Neuronal stem cell (in vitro differentiated cells): ENCODE measurements at regions not wholly inside any gene's neighbourhood (a gene's known extent, or its start where the extent isn't known, plus 50 kb on each side); places are given as distances from the start of the nearest gene placed in this dataset.

ENCODE experiments used
- DNase-seq: peaks from one replicate; pipeline ENCODE4 v3.0.0-alpha.2; 2013; ENCODE audit warnings: low spot score
- H2AFZ ChIP-seq: one replicate; pipeline ENCODE4 v1.6.1; 2013; ENCODE audit warnings: mild to moderate bottlenecking, low read length, inconsistent platforms
- H2AK5ac ChIP-seq: 2 replicates; pipeline ENCODE4 v1.6.1; 2013; ENCODE audit warnings: low read depth, mild to moderate bottlenecking, inconsistent platforms, low read length, moderate library complexity, mixed read lengths
- H2BK120ac ChIP-seq: 2 replicates; pipeline ENCODE4 v1.6.1; 2013; ENCODE audit warnings: low read depth, mild to moderate bottlenecking, inconsistent platforms, low read length, moderate library complexity, mixed read lengths
- H2BK12ac ChIP-seq: one replicate; pipeline ENCODE4 v1.6.1; 2013; ENCODE audit warnings: low read length, inconsistent platforms
- H2BK15ac ChIP-seq: 2 replicates; pipeline ENCODE4 v1.6.1; 2013; ENCODE audit warnings: mild to moderate bottlenecking, low read length, inconsistent platforms, mixed read lengths
- H2BK5ac ChIP-seq: one replicate; pipeline ENCODE4 v1.6.1; 2013; ENCODE audit warnings: inconsistent platforms, mild to moderate bottlenecking, low read length, moderate library complexity
- H3K14ac ChIP-seq: one replicate; pipeline ENCODE4 v1.6.1; 2013; ENCODE audit warnings: low read length, inconsistent platforms
- H3K18ac ChIP-seq: 2 replicates; pipeline ENCODE4 v1.6.1; 2013; ENCODE audit warnings: low read length, inconsistent platforms
- H3K23ac ChIP-seq: 2 replicates; pipeline ENCODE4 v1.6.1; 2013; ENCODE audit warnings: low read depth, mild to moderate bottlenecking, mixed read lengths, low read length, inconsistent platforms; ENCODE audit not compliant: poor library complexity
- H3K27ac ChIP-seq: replicated peaks from 3 replicates; pipeline ENCODE4 v1.5.1; 2013; ENCODE audit warnings: low read length, inconsistent platforms
- H3K27me3 ChIP-seq, 3 experiments: 2 replicates each; pipeline ENCODE4 v1.6.1; 2013; ENCODE audit warnings: low read length in 3 of 3, mild to moderate bottlenecking in 2 of 3, inconsistent platforms in 1 of 3, low read depth in 1 of 3, mixed read lengths in 1 of 3, moderate library complexity in 1 of 3; ENCODE audit not compliant: control insufficient read depth in 3 of 3, insufficient read depth in 3 of 3
- H3K36me3 ChIP-seq, 2 donors: replicated peaks in 1 of 2; 2 replicates each; pipeline ENCODE4 v1.6.1; 2013; ENCODE audit warnings: low read length in 2 of 2; ENCODE audit not compliant: control insufficient read depth in 2 of 2, insufficient read depth in 2 of 2
- H3K4ac ChIP-seq: 2 replicates; pipeline ENCODE4 v1.6.1; 2013; ENCODE audit warnings: inconsistent platforms, mild to moderate bottlenecking, low read length, moderate library complexity
- H3K4me1 ChIP-seq, 2 donors: 1 replicate in 1 of 2; 2 replicates in 1 of 2; pipeline ENCODE4 v1.6.1; 2013; ENCODE audit warnings: low read length in 2 of 2, low read depth in 1 of 2; ENCODE audit not compliant: control insufficient read depth in 2 of 2, insufficient read depth in 1 of 2
- H3K4me2 ChIP-seq: one replicate; pipeline ENCODE4 v1.6.1; 2013; ENCODE audit warnings: mild to moderate bottlenecking, low read length, inconsistent platforms; ENCODE audit not compliant: insufficient read depth, poor library complexity, severe bottlenecking
- H3K4me3 ChIP-seq, 2 donors: 2 replicates each; pipeline ENCODE4 v1.5.1; 2013; ENCODE audit warnings: low read length in 2 of 2, mild to moderate bottlenecking in 2 of 2, inconsistent platforms in 1 of 2, moderate library complexity in 1 of 2
- H3K79me1 ChIP-seq: one replicate; pipeline ENCODE4 v1.6.1; 2013; ENCODE audit warnings: low read depth, mild to moderate bottlenecking, inconsistent platforms, low read length, moderate library complexity
- H3K9ac ChIP-seq: one replicate; pipeline ENCODE4 v1.6.1; 2013; ENCODE audit warnings: mild to moderate bottlenecking, low read depth, low read length, inconsistent platforms; ENCODE audit not compliant: poor library complexity
- H3K9me3 ChIP-seq, 2 donors: replicated peaks in 1 of 2; 2 replicates each; pipeline versions ENCODE3 to v1.6.1; 2013; ENCODE audit warnings: low read length in 2 of 2, mild to moderate bottlenecking in 2 of 2, inconsistent platforms in 1 of 2, low read depth in 1 of 2, mixed read lengths in 1 of 2, moderate library complexity in 1 of 2; ENCODE audit not compliant: control insufficient read depth in 2 of 2, insufficient read depth in 1 of 2
- H4K8ac ChIP-seq: one replicate; pipeline ENCODE4 v1.6.1; 2013; ENCODE audit warnings: low read depth, mild to moderate bottlenecking, inconsistent platforms, low read length, moderate library complexity
- H4K91ac ChIP-seq: one replicate; pipeline ENCODE4 v1.6.1; 2013; ENCODE audit warnings: low read length, low read depth, mild to moderate bottlenecking, inconsistent platforms; ENCODE audit not compliant: poor library complexity
- WGBS, 2 donors: extraction: QIAGEN DNeasy Blood & Tissue Kit; methylation state at CpG; one replicate each; pipeline ENCODE4 v1.1.7; 2013; ENCODE audit warnings: missing lambda C conversion rate in 2 of 2, mixed read lengths in 1 of 2; ENCODE audit not compliant: insufficient read length in 2 of 2, insufficient replicate concordance in 1 of 2; ENCODE audit errors: extremely low coverage in 2 of 2; 5-methylcytosine and 5-hydroxymethylcytosine counted together

GRCh38 chrX:63993936-63994335, 208.9 kb upstream of the ARHGEF9 start:
- Histone ChIP-seq H3K27ac (no peak overlapping the region), H3K23ac (no peak overlapping the region), H2AFZ (no peak overlapping the region), H2BK120ac (no peak overlapping the region), H3K4me2 (no peak overlapping the region), H3K4me3 (no peak overlapping the region), H4K91ac (no peak overlapping the region), H4K8ac (no peak overlapping the region), H3K9me3 (no peaks in the 10 kb centered on the region), H3K4me1 (no peaks in the 10 kb centered on the region), H3K27me3 (peaks cover 0 to 3% (median 0%) of the 10 kb centered on the region in 3 experiments), H2BK15ac (no peak overlapping the region), H3K9ac (no peak overlapping the region), H2BK12ac (no peak overlapping the region), H2BK5ac (no peak overlapping the region), H2AK5ac (no peak overlapping the region), H3K79me1 (no peaks in the 10 kb centered on the region), H3K18ac (no peak overlapping the region), H3K4ac (no peak overlapping the region), H3K36me3 (no peaks in the 10 kb centered on the region), H3K14ac (no peak overlapping the region)
- DNase-seq: no peak
- no CpG with 5 or more reads among the region's 4 CpGs for WGBS, 2 donors

DNA sequence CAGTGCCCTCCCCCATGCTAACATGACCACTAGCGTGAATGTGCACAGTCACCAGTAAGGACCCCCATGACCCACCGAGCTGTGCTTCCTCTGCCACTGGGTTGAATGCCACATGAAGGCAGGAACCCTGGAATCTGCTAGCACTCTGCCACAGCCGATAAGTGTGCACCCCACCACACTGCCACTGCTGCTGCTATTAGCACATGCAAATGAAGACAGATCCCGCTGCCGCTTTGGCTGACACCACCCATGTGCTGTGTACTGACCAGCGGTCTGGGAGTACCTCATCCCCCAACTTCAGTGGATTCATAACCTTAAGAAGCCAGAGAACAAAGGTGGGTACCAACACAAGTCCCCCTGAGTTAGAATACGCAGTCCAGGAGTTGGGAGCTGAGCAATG, 200.9 kb upstream of the ARHGEF9 start:
- Histone ChIP-seq H3K14ac (no peak overlapping the region), H4K91ac (no peak overlapping the region), H2AK5ac (no peak overlapping the region), H3K18ac (no peak overlapping the region), H3K4me2 (no peak overlapping the region), H3K4ac (no peak overlapping the region), H3K36me3 (no peaks in the 10 kb centered on the region), H2BK12ac (no peak overlapping the region), H3K4me1 (no peaks in the 10 kb centered on the region), H2BK15ac (no peak overlapping the region), H3K79me1 (no peaks in the 10 kb centered on the region), H2BK5ac (no peak overlapping the region), H2AFZ (no peak overlapping the region), H3K4me3 (no peak overlapping the region), H2BK120ac (no peak overlapping the region), H3K27me3 (no peaks in the 10 kb centered on the region), H3K27ac (no peak overlapping the region), H3K9me3 (no peaks in the 10 kb centered on the region), H3K23ac (no peak overlapping the region), H4K8ac (no peak overlapping the region), H3K9ac (no peak overlapping the region)
- WGBS, 2 donors: no CpG with 5 or more reads among the region's 7 CpGs
- no peak for DNase-seq

DNA sequence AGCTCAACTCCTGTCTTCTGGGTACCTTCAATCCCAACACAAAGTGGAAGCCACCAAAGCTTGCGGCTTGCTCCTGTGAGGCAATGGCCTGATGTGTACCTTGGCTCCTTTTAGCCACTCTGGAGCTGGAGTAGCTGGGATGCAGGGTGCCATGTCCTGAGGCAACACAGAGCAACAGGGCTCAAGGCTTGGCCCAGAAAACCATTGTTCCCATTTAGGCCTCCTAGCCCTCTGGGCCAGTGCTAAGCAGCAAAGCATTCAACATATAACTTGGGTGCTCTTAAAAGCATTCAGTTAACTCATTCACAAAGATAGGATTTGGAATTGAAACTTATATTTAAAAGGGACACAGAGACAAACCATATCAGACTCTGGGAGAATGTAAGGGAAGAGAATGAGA, 194.5 kb upstream of the ARHGEF9 start:
- DNase-seq: no peak
- Histone ChIP-seq H3K27ac (no peak overlapping the region), H3K23ac (no peak overlapping the region), H2AFZ (no peak overlapping the region), H3K4me2 (no peak overlapping the region), H3K18ac (no peak overlapping the region), H2AK5ac (no peak overlapping the region), H2BK12ac (no peak overlapping the region), H3K4me3 (no peak overlapping the region), H2BK5ac (no peak overlapping the region), H4K8ac (no peak overlapping the region), H4K91ac (no peak overlapping the region), H2BK120ac (no peak overlapping the region), H2BK15ac (no peak overlapping the region), H3K36me3 (no peaks in the 10 kb centered on the region), H3K4me1 (no peaks in the 10 kb centered on the region), H3K9me3 (peaks cover 3% of the 10 kb centered on the region in 2 donors), H3K79me1 (no peaks in the 10 kb centered on the region), H3K14ac (no peak overlapping the region), H3K27me3 (no peaks in the 10 kb centered on the region), H3K9ac (no peak overlapping the region), H3K4ac (no peak overlapping the region)
- WGBS, 2 donors: no CpG with 5 or more reads among the region's 1 CpG

GRCh38 chrX:63967551-63967950, 182.5 kb upstream of the ARHGEF9 start:
- H2BK12ac ChIP-seq: no peak overlapping the region
- no peaks in the 10 kb centered on the region for H3K4me1 ChIP-seq
- H3K27me3 ChIP-seq: no peaks in the 10 kb centered on the region
- no peak overlapping the region for H3K18ac ChIP-seq
- H3K14ac ChIP-seq: no peak overlapping the region
- H4K8ac ChIP-seq: no peak overlapping the region
- H3K9ac ChIP-seq: no peak overlapping the region
- H3K9me3 ChIP-seq: no peaks in the 10 kb centered on the region
- no peak overlapping the region for H4K91ac ChIP-seq
- no peak overlapping the region for H2BK120ac ChIP-seq
- no peak overlapping the region for H3K4ac ChIP-seq
- no peak overlapping the region for H3K23ac ChIP-seq
- no peak overlapping the region for H3K4me3 ChIP-seq
- WGBS, 2 donors: no CpG with 5 or more reads among the region's 1 CpG
- H2BK5ac ChIP-seq: no peak overlapping the region
- no peak overlapping the region for H2AFZ ChIP-seq
- H3K4me2 ChIP-seq: no peak overlapping the region
- H2BK15ac ChIP-seq: no peak overlapping the region
- DNase-seq: no peak
- H3K36me3 ChIP-seq: no peaks in the 10 kb centered on the region
- H3K79me1 ChIP-seq: no peaks in the 10 kb centered on the region
- no peak overlapping the region for H3K27ac ChIP-seq
- H2AK5ac ChIP-seq: no peak overlapping the region
